Fibroblast of skin of abdomen (primary cell): ENCODE measurements at regions not wholly inside any gene's neighbourhood (a gene's known extent, or its start where the extent isn't known, plus 50 kb on each side); places are given as distances from the start of the nearest gene placed in this dataset.

Experiments used
- DNase-seq: peaks from one replicate; pipeline ENCODE4 v3.0.0-alpha.2; 2013

- DNase-seq, result no peak
Measured at GRCh38 chr10:128716181-128716580, 590.0 kb upstream of the MKI67 start.

GRCh38 chr10:128721963-128722445 lies 595.8 kb upstream of the MKI67 start:
- DNase-seq, result no peak

- no peak for DNase-seq
Measured at GRCh38 chr10:128722947-128723346, 596.7 kb upstream of the MKI67 start.

- no peak for DNase-seq
Measured at GRCh38 chr10:128723631-128724205, 597.5 kb upstream of the MKI67 start.

- DNase-seq, result no peak
Measured at GRCh38 chr10:128725531-128725930, 599.3 kb upstream of the MKI67 start.

- no peak for DNase-seq
Measured at GRCh38 chr10:128727114-128727513, 600.9 kb upstream of the MKI67 start.

GRCh38 chr10:128729910-128730420 lies 603.7 kb upstream of the MKI67 start:
- DNase-seq, result no peak

- no peak for DNase-seq
Measured at GRCh38 chr10:128730922-128731321, 604.7 kb upstream of the MKI67 start.

GRCh38 chr10:128734161-128734560 lies 607.9 kb upstream of the MKI67 start:
- no peak for DNase-seq

- DNase-seq, result no peak
Measured at GRCh38 chr10:128734734-128735133, 608.5 kb upstream of the MKI67 start.

GRCh38 chr10:128735996-128736395 lies 609.8 kb upstream of the MKI67 start:
- DNase-seq, result no peak

GRCh38 chr10:128738386-128738915 lies 612.2 kb upstream of the MKI67 start:
- no peak for DNase-seq

- no peak for DNase-seq
Measured at GRCh38 chr10:128739930-128740329, 613.7 kb upstream of the MKI67 start.

GRCh38 chr10:128741180-128741579 lies 615.0 kb upstream of the MKI67 start:
- DNase-seq, result no peak

GRCh38 chr10:128741680-128742079 lies 615.5 kb upstream of the MKI67 start:
- no peak for DNase-seq

- no peak for DNase-seq
Measured at GRCh38 chr10:128744092-128744491, 617.9 kb upstream of the MKI67 start.

GRCh38 chr10:128744811-128745305 lies 618.6 kb upstream of the MKI67 start:
- DNase-seq, result no peak

- no peak for DNase-seq
Measured at GRCh38 chr10:128747582-128748346, 621.5 kb upstream of the MKI67 start.

GRCh38 chr10:128751284-128751683 lies 625.1 kb upstream of the MKI67 start:
- no peak for DNase-seq

- DNase-seq, result no peak
Measured at GRCh38 chr10:128751851-128752250, 625.6 kb upstream of the MKI67 start.

GRCh38 chr10:128759174-128759573 lies 633.0 kb upstream of the MKI67 start:
- DNase-seq, result no peak

GRCh38 chr10:128763588-128763987 lies 637.4 kb upstream of the MKI67 start:
- DNase-seq, result no peak

GRCh38 chr10:128764190-128764589 lies 638.0 kb upstream of the MKI67 start:
- no peak for DNase-seq

GRCh38 chr10:128766915-128767314 lies 640.7 kb upstream of the MKI67 start:
- no peak for DNase-seq
